LHCN-M2 (cell line): ENCODE measurements at regions not wholly inside any gene's neighbourhood (a gene's known extent, or its start where the extent isn't known, plus 50 kb on each side); places are given as distances from the start of the nearest gene placed in this dataset.

Experiments
- DNase-seq: peaks from one replicate; pipeline ENCODE4 v3.0.0-alpha.2; 2012; ENCODE audit warnings: low read depth

- DNase-seq, result no peak
Measured at GRCh38 chr1:22350171-22350923, 101.3 kb upstream of the ZBTB40 start.

DNA sequence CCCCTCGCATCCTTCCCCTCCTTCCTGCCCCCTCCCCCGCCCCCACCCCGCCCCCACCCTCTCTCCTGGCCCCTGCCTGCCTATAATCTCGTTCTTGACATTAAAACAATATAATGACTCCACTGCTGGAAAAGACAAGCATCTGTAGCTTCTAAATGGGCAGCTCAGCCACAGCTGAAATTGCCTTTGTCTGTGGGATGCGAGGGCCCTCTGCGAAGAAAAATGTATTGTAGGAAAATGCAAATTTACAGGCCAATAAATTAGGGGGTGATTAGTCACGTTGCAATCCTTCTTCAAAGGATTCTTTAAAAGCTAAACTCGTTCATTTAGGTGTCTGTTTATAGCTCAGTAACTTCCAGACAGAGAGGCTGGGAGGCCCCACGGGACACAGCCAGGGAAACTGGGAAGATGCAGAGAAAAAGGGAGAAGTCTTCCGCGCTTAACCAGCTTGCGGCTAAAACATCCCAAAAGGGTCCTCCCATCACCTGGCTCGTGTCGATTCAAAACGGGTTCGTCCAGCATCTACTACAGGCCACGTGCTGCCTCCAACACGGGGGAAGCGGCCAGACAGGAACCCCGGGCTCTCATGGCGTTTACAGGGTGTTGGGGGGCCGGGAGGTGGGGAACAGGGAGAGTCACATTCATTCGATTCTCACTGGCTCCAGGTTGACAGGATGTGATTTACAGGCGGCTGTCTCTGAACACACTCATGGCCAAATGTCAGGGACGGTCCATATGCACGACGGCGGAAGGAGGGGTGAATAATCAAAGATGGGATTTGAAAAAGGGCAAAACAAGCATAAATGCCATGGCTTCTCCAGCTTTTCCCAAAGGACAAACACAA, 100.5 kb upstream of the ZBTB40 start:
- DNase-seq, result no peak

DNA sequence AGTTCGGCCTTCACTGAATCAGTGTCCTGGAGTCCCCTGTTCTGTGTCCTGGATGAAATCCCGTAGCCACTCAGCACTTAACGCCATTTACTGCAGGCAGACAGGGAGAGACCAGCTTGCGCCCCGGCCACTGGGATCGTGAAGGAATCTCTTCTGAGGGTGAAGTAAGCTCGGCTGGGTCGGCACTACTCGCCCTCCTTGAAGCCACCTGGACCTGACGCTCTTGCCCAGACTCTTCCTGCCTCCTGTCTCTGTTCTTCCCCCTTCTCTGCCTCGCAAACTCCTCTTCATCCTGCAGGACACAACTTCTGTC, 99.9 kb upstream of the ZBTB40 start:
- DNase-seq, result no peak

DNA sequence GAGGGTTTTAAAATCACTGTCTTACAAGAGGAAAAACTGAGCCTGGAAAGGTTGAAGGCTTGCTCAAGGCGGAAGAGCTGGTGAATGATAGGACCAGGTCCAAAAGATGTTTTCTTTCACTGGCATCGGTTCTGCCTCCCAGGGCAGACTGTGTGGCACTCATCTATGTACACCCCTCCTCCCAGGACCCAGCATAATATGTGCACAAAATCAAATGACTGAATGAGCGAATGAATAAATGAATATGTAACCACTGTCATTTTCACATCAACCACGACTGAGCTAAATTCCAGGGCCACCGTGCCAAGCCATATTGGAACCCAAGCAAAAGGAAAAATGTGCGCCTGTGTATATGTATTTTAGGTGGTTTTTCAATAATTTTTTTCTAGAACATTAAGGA, 99.3 kb upstream of the ZBTB40 start:
- no peak for DNase-seq

GRCh38 chr1:22352896-22353295, 98.8 kb upstream of the ZBTB40 start:
- DNase-seq, result no peak

DNA sequence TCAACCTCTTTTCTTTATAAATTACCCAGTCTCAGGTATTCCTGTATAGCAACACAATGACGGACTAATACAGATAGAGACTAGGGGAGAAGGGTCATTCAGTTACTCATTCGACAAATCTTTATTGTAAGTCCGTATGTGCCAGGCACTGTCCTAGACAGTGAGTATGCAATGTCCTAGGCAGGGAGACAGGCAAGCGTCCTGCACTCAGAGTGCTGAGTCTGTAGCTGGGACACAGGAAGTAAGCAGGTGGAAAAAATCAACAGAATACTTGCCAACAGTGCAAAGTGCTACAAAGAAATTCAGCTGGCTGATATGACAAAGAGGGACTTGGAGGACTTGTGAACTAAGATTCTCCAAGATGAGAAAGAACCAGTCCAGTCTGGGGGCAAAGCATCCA, 92.2 kb upstream of the ZBTB40 start:
- DNase-seq, result no peak

DNA sequence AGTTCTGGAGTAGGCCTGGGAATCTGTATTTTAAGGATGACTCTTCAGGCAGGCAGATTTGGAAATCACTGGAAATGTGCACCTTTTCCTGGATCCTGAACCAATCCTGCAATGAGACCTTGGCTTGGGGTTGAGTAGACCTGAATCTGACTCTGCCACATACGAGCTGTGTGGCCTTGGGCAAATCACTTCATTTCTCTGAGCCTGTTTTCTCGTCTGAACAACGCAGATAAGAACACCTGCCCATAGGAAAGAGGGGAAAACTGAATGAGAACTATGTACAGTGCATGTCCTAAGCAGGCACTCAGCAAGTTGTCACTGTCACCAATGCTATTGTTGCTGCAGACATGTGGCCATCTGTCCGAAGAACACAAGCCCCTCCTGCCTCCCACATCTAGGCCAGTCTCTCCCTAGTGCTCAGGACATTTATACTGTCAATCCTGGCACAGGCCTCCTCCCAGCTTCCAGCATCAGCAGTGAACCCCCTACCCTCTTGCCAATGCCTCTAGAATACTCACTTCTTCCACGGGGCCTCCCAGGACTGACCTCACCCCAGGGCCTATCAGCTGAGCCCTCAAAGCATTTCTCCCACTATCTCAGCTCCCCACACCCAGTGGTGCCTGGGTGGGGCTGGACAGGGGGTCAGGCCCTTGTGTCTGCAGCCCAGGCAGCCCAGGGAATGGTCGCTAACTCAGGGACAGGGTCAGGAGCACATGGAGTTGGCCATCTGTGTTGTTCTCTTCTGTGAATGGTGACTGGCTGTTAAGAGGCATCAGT, 88.8 kb upstream of the ZBTB40 start:
- DNase-seq, result no peak

DNA sequence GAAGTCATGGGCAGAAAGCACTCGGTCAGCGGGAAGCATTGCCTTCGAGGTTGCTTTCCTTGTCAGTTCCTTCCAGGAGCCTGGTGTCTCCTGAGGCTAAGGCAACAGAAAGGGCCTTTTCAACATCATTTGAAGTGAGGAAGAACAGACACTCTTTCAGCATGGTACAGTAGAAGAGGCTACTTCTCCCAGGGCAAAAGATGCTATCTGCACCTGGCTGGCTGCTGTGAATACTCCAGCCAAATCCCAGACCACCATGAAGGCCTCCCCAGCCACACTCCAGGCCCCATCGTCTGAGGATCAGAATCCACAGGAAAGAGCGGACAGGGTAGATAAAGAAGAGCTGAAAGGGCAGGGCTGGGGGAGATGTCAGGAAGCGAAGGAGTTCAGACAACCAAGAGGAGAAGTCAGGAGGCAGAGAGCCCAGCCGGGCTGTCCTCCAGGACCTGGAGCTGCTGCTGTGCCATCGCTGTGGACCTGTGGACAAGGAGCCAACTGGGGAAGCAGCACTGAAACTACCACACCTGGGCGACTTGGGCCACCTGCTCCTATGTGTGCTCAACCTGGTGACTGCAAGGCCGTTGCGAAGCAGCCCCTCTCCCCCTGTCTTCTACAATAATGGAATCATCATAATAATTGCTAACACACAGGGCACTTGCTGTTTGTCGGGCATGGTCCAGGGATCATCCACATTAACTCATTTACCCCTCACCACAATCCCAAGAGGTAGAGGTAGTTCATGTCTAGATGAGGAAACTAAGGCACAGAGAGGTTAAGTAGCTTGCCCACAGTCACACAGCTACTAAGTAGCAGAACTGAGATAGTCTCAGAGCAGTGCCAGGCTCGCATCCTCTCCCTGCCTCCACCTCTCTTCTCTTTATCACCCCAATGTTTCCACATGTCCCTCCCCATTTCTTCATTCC, 88.0 kb upstream of the ZBTB40 start:
- DNase-seq, result no peak

GRCh38 chr1:22364326-22364650, 87.4 kb upstream of the ZBTB40 start:
- DNase-seq, result no peak

- DNase-seq, result no peak
Measured at GRCh38 chr1:22364764-22365163, 86.9 kb upstream of the ZBTB40 start.

GRCh38 chr1:22365331-22366295, 86.0 kb upstream of the ZBTB40 start:
- DNase-seq, result no peak

DNA sequence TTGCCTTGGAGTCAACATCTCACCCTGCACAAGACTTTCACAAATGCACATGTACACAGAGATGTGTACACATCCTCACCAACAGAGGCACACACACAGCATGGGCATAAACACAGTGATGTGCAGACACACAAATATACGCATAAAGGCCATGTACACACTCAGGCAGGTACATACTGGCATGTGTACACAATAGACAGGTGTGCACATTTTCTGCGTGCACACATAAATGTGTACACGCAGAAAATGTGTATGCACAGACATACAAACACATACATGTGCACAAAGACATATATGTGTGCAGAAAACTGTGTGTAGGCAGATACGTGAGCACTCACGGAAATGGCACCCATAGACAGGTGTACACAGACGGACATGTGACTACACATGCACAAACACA, 85.3 kb upstream of the ZBTB40 start:
- DNase-seq, result no peak

DNA sequence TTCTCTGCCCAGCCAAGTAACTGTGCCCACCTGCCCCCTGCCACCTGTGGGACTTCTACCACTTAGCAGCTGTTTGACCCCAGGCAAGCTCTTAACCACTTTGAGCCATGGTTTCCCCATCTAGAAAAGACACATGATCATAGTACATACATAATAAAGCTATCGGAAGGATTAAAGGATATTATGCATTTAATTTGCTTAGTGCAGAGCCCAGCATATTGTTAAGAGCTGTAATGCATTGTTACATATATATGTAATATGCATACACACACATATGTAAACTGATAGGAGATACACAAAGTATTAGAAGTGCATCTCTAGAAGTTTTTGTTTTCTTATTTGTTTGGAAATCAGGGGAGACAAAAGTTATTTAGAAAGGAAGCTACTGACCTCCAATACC, 83.5 kb upstream of the ZBTB40 start:
- DNase-seq, result no peak

- DNase-seq, result no peak
Measured at GRCh38 chr1:22369294-22370189, 82.1 kb upstream of the ZBTB40 start.

DNA sequence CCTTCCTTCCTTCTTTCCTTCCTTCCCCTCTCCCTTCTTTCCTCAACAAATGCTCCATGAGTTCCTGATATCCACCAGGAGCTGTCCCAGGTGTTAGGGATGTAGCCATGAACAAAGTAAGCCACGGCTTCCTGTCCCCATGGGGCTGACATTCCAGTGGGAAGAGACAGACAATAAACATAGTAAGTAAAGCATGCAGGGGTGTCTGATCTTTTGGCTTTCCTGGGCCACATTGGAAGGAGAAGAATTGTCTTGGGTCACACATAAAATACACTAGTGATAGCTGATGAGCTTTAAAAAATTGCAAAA, 81.5 kb upstream of the ZBTB40 start:
- DNase-seq, result no peak

DNA sequence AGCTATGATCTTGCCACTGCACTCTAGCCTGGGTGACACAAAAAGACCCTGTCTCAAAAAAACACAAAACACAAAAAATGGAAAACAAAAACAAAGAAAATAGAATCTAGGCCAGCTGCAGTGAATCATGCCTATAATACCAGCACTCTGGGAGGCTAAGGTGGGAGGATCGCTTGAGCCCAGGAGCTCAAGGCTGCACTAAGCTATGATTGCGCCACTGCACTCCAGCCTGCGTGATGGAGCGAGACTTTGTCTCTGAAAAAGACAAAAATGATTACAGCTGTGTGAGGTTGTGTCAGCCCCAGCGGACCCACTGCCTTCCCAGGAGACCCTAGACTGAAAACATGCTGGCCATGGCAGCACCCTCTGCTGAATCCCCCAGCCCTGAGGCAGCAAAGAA, 80.2 kb upstream of the ZBTB40 start:
- no peak for DNase-seq

DNA sequence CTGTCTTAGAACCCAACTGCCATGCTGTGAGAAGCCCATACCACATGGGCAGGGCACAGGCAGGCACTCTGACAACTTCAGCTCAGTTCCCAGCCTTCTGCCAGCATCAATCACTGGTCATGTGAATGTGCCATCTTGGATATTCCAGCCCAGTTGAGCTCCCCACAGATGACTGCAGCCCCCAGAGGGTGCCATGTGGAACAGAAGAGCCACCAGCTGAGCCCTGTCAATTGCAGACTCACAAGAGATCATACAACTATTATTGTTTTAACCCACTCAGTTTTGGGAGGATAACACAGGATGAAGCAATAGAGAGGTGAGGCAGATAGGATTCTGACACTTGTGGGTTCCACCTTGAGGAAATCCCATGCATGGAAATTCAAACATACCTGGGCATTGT, 78.4 kb upstream of the ZBTB40 start:
- no peak for DNase-seq

GRCh38 chr1:22374001-22374400, 77.7 kb upstream of the ZBTB40 start:
- DNase-seq, result no peak

DNA sequence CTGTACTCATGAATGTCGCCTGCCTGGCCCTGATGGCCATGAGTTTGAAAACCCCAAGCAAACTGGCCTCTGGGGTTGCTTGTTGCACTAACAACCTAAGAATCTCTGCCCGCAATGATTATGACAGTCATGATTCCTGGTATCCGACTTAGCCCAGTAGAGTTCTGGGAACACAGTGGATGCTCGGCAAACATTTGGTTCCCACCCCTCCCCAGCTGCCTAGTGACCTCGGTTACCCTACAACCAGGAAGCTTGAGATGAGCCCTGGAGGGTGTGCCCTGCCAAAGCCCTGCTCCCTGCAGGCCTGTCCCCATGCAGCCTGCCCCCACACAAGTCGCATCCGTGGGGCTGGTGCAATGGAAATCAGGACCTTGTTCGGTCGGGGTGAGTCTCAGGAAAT, 76.0 kb upstream of the ZBTB40 start:
- no peak for DNase-seq

DNA sequence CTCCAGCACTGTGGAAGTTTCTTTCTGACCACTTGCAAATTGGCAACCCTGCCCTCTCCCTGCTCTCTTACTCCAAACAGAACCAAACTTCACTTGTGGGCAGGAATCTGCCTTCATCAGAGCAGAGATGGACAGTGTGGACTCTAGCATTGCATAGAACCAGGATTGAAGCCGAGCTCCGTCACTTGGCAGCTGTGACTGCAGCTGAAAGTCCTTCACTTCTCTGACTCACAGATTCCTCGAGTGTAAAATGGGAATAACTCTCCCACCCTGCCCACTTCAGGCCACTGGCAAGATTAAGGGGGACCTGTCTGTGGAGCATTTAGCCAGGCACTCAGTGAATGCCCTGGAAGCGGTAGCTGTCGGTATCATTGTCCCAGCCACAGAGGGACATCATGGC, 75.7 kb upstream of the ZBTB40 start:
- no peak for DNase-seq
